GM18870 (cell line): ENCODE measurements at regions not wholly inside any gene's neighbourhood (a gene's known extent, or its start where the extent isn't known, plus 50 kb on each side); places are given as distances from the start of the nearest gene placed in this dataset.
"Not testable (repeated sequence)": the region's sequence is repeated elsewhere in the genome, so short reads cannot be mapped to it uniquely, and the experiment has no call there.

Experiments used
- ATAC-seq: cut with Tn5 transposase; IDR thresholded peaks from one replicate; pipeline ENCODE4 v1.9.1; 2021; ENCODE audit warnings: moderate library complexity; ENCODE audit not compliant: unreplicated experiment

- not testable (repeated sequence) for ATAC-seq
These were observed 1802.9 kb upstream of the PCDH20 start for GRCh38 chr13:63218596-63218995.

DNA sequence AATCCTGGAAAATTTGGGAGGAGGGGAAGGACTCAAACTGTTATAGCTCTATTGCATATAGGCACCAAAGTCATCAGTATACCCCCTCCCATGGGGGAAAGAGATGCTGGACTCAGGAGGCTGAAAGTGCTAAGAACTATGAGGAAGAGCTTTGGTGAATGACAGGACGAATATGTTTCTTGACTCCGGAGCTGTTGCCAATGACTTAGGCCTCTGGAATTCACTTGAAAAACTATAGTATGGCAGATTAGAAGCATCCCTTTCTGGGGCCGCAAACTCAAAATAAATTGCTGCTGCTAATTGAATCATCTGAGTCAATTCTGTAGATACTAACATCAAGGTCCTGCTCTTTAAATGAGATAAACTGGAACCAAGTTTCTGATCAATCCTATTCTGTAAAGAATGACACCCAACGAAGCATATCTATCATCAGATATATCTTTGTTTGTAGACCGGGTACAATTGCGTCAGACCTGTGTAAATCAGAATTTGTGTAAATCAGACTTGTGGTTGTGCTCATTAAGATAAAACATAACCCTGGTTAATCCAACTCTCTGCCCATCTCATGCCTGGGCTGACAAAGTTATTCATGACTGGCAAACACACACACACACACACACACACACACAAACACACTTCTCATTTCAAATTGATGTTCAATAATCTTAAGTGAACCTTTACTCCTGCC lies 1793.8 kb upstream of the PCDH20 start:
- ATAC-seq, result no peak

- no peak for ATAC-seq
These were observed 1793.2 kb upstream of the PCDH20 start for GRCh38 chr13:63208826-63209225.

DNA sequence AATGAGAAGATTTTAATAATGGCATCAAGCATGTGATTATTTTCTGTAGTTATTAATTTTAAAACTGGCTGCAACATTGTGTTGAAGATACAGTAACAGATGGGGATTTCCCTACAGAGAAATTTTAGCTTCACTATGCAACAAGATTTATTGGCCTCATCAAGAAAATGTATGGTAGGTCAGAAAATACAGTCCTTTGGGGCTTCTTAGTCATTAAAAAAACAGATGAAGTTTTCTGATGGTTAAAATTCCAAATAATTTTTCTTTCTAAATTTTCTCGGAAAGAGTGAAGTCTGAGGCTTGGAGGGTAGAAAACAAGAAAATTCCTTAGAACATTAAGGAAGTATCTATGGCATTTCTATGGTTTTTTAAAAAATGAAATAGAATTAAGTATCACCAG lies 1790.8 kb upstream of the PCDH20 start:
- ATAC-seq, result no peak

- no peak for ATAC-seq
These were observed 1785.8 kb upstream of the PCDH20 start for GRCh38 chr13:63201493-63201892.

DNA sequence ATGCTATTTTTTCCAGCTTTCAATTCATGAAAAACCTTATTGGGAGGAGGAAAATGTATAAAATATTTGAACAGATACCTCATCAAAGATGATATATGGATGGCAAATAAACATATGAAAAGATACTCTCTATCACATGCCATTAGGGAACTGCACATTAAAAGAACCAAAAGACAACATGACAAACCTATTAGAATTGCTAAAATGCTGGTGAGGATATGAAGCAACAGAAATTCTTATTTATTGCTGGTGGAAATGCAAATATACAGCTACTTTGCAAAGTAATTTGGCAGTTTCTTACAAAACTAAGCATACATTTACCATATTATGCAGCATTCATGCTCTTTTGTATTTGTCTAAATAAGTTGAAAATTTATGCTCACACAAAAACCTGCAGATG lies 1783.9 kb upstream of the PCDH20 start:
- no peak for ATAC-seq

GRCh38 chr13:63198071-63198470 lies 1782.4 kb upstream of the PCDH20 start:
- no peak for ATAC-seq

GRCh38 chr13:63195726-63196125 lies 1780.1 kb upstream of the PCDH20 start:
- no peak for ATAC-seq

DNA sequence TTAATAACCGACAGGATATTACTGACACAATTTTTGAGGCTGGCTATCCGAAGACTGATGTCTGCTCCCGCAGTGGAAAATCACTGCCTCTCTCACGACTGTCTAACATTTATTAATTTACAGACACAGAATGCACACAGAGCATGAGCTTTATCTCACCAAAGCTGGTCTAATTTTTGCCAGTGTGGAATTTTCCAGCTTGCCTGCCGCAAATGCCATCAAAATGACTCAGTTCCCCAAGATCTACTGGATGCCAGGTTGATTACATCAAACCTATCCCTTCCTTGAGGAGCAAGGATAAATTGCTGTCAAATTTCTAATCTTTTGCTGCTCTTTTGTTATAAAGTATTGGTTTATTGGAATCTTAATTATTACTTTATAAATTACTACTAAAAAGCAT lies 1775.1 kb upstream of the PCDH20 start:
- ATAC-seq, result no peak

DNA sequence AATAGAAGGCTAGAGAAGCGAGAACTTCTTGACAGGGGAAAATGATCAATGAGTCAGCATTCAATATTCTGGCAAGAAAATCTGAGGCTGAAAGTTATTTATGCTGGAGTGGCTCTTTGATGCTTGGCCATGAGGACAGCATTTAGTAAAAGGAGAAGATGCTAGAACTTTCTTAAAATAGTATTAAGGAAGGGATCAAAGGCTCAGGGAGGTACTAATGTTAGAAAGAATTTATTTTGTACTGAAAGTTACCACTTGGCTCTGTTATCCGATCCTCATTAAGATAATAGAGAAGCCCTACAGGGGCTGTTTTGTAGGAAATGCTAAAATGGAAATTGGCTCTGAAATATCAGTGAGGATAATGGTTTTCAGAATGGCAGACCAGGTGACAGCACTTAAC lies 1774.6 kb upstream of the PCDH20 start:
- no peak for ATAC-seq

GRCh38 chr13:63189712-63190111 lies 1774.1 kb upstream of the PCDH20 start:
- no peak for ATAC-seq

- ATAC-seq, result no peak
These were observed 1769.0 kb upstream of the PCDH20 start for GRCh38 chr13:63184693-63185092.

GRCh38 chr13:63175536-63175935 lies 1759.9 kb upstream of the PCDH20 start:
- ATAC-seq, result no peak

DNA sequence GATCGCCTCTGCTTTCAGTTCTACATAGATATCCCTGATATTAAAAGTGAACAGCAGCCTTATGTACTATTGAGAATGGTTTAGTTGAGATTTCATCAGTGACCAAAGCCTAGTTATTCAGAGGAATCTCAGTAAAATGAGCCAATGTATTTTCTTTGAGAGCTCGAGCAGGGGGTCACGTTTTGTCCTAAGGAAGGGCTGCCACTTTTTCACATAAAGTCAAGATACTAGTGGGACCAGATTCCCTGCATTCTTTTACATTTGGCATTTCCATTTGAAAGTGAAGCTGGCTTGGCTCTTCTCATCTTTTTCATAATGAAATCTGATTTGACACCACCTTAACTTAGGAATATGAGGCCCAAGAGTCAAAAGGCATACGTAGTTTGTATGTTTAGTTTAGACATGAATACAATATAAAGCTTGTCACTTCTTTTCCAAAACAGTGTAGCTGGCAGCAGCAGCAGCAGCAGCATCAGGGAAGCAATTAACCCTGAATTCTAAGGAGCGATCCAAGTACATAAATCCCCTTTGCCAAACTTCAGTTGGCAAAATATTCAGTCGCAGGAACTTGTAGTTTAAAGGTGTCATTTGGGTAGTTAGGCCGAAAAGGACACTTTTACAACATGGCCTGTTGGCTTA lies 1752.2 kb upstream of the PCDH20 start:
- ATAC-seq, result no peak

DNA sequence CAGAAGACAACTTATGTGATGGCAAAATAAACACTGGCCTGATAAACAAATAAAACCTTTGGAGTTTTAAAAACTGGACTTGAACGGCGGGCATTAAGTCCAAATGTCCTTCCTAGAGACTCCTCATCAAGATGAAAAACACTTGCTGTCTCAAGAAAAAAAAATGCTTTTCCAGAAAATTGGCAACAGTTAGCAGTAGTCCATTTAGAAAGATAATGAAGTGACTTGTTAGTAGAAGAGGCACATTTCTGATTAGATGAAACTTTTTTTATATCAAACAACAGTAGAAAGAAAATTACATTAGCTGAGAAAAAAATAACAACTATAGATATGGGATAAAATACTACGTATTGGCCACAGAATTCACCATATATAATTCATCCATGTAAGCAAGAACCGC lies 1750.7 kb upstream of the PCDH20 start:
- no peak for ATAC-seq

DNA sequence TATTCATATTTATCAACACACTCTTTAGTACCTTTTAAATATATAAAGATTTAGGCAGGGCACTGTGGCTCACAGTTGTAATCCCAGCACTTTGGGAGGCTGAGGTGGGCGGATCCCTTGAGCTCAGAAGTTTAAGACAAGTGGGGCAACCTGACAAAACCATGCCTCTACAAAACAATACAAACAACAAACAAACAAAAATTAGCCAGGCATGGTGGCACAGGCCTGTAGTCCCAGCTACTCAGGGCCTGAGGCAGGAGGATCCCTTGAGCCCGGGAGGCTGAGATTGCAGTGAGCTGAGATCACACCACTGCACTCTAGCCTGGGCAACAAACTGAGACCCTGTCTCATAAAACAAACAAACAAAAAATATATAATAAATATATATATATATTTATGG lies 1748.3 kb upstream of the PCDH20 start:
- no peak for ATAC-seq

DNA sequence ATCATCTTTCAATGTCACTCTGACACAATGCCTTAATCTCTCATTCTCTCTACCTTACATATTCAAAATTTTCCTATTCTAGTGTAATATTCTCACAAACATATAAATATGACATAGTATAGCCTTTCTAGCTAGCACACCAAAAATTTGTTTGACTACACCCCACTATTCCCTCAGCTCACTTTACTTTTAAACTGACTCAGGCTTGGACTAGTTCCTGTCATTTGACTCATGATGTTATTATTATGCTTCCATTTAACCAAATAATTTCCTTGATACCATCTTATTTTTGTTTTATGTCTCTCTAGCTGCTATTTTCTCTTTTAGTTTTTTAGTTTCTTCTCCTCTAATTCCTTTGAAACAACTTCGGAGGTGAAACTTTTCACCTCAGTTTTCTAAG lies 1745.6 kb upstream of the PCDH20 start:
- ATAC-seq, result no peak

DNA sequence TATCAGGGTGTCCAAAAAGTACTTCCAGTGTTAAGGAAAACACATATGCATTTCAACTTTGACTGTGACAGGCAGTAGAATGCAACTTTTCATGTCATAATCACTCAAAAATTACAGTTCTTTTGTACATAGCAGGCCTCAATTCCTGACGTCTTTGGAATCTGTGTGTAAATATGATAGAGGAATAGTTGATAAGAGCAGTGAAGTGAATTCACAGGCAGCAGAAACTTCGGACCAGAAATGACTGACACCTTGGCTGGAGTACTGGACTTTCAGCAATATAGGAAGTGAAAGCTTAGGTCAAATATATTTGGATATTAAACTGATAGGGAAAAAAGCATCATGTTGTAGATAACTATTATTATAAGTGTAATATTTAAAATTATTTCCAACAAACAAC lies 1741.2 kb upstream of the PCDH20 start:
- ATAC-seq, result no peak

DNA sequence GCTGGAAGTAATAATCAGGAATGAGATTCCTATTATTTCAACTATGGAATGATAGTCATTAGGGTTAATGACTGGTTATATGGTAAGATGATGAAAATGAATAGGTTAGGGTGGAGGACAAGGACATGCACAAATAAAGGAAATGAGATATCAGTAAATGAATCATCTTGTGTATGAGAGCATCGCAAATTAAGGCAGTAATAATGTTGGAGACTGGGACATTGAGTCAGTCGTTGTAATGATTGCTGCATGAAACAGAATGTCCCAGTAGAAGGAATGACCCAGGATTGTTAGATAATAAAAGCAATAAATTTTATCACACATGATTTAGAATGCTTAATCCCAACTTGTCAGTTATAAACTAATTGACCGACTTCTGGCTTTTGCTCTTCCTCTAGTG lies 1733.7 kb upstream of the PCDH20 start:
- ATAC-seq, result no peak

- no peak for ATAC-seq
These were observed 1723.6 kb upstream of the PCDH20 start for GRCh38 chr13:63139277-63139676.

GRCh38 chr13:63129995-63130394 lies 1714.3 kb upstream of the PCDH20 start:
- ATAC-seq, result no peak

- ATAC-seq, result no peak
These were observed 1713.1 kb upstream of the PCDH20 start for GRCh38 chr13:63128716-63129115.

- ATAC-seq, result no peak
These were observed 1709.2 kb upstream of the PCDH20 start for GRCh38 chr13:63124863-63125262.
